ENCODE measurements at regions not wholly inside any gene's neighbourhood (a gene's known extent, or its start where the extent isn't known, plus 50 kb on each side); places are given as distances from the start of the nearest gene placed in this dataset.

DNA sequence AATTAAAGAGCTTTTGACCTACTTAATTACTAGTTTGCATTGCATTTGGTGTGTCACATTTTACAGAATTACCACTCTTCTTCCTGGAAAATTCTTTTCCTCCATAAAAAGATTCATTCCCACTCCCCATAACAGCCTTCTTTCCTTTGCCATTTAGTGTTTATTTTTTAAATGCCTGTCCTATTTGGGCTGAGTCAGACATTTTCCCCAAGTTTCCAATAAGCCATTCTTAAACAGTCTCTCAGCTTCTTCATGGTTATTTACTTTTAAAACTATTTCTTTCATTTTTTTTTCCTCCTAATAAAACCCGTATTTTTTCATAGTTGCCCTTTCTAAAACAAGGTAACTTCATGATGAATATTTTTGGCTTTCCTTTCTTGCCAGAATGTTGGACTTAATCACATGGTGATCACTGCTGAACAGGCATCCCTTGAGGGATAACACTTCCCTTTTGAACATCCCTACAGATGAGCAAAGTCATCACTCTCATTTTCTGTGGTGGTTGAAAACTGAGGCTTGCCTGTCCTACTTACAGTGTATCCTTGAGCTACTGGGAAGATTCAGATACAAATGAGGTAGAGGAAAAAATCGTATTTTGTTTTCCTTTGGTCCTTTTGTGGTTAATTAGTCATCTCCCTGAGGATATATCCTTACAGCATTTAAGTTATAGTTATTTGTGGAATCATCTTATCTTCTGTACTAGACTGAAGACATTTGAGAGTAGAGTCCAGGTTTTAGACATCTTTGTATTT lies 520.5 kb upstream of the NR3C2 start:
- no peaks in the 10 kb centered on the region for H3K4me1 ChIP-seq (ENCODE audit: control insufficient read depth in 1 of 2, insufficient read depth in 2 of 2, low read depth in 1 of 2, low read length in 1 of 2)
- H3K9ac ChIP-seq = no peak overlapping the region
- no peaks in the 10 kb centered on the region for H3K36me3 ChIP-seq (replicated peaks in 1 of 2; ENCODE audit: control insufficient read depth in 1 of 2, insufficient read depth in 2 of 2, low read length in 1 of 2)
- H3K9me3 ChIP-seq = no peaks in the 10 kb centered on the region
- no peaks in the 10 kb centered on the region for H3K27me3 ChIP-seq (ENCODE audit: insufficient read depth)
- ChIA-PET POLR2A (no interaction called here), CTCF (no interaction called here)
- H4K20me1 ChIP-seq (ENCODE audit: insufficient read depth) = no peaks in the 10 kb centered on the region
- 3% methylated on average over 2 of the region's 2 CpGs for WGBS (ENCODE audit: low lambda C conversion rate)
- no peak overlapping the region for H2AFZ ChIP-seq (ENCODE audit: low read depth)
- no peaks in the 10 kb centered on the region for H3K9me2 ChIP-seq
- H3K27ac ChIP-seq (ENCODE audit: low read depth in 2 of 2, low read length in 1 of 2) = no peak overlapping the region
- H3F3A ChIP-seq (replicated peaks; ENCODE audit: insufficient read depth) = no peaks in the 10 kb centered on the region
- H3K4me3 ChIP-seq (ENCODE audit: low read depth in 2 of 2, low read length in 1 of 2) = no peak overlapping the region
- DNase-seq = no peak
- H3K79me2 ChIP-seq (ENCODE audit: insufficient read depth) = no peaks in the 10 kb centered on the region
- no peak overlapping the region for H3K4me2 ChIP-seq
- no peak for TF ChIP-seq FOXJ3 (CRISPR knock-in tag; IDR thresholded peaks at IDR 0.05)
- TF ChIP-seq MXI1 (IDR thresholded peaks at IDR 0.05; ENCODE audit: low read depth, low read length) = no peak
- no peak for TF ChIP-seq GABPA (IDR thresholded peaks at IDR 0.05; ENCODE audit: low read depth)
- no peak for TF ChIP-seq RAD21 (IDR thresholded peaks at IDR 0.05; ENCODE audit: low read length)
- TF ChIP-seq TCF12 (IDR thresholded peaks at IDR 0.05) = no peak
- TF ChIP-seq GATA2 (CRISPR knock-in tag; IDR thresholded peaks at IDR 0.05) = no peak
- TF ChIP-seq ELF1 (IDR thresholded peaks at IDR 0.05) = no peak
- TF ChIP-seq RXRA (IDR thresholded peaks at IDR 0.05; ENCODE audit: borderline replicate concordance, low read depth) = no peak
- TF ChIP-seq POLR2AphosphoS5 (IDR thresholded peaks at IDR 0.05; ENCODE audit: low read depth, low read length) = no peak
- no peak for TF ChIP-seq NRF1 (IDR thresholded peaks at IDR 0.05; ENCODE audit: low read depth, low read length)
- TF ChIP-seq, protein P1, sequence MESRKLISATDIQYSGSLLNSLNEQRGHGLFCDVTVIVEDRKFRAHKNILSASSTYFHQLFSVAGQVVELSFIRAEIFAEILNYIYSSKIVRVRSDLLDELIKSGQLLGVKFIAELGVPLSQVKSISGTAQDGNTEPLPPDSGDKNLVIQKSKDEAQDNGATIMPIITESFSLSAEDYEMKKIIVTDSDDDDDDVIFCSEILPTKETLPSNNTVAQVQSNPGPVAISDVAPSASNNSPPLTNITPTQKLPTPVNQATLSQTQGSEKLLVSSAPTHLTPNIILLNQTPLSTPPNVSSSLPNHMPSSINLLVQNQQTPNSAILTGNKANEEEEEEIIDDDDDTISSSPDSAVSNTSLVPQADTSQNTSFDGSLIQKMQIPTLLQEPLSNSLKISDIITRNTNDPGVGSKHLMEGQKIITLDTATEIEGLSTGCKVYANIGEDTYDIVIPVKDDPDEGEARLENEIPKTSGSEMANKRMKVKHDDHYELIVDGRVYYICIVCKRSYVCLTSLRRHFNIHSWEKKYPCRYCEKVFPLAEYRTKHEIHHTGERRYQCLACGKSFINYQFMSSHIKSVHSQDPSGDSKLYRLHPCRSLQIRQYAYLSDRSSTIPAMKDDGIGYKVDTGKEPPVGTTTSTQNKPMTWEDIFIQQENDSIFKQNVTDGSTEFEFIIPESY (IDR thresholded peaks at IDR 0.05; ENCODE audit: borderline replicate concordance, low read depth) = no peak
- TF ChIP-seq, protein P2, sequence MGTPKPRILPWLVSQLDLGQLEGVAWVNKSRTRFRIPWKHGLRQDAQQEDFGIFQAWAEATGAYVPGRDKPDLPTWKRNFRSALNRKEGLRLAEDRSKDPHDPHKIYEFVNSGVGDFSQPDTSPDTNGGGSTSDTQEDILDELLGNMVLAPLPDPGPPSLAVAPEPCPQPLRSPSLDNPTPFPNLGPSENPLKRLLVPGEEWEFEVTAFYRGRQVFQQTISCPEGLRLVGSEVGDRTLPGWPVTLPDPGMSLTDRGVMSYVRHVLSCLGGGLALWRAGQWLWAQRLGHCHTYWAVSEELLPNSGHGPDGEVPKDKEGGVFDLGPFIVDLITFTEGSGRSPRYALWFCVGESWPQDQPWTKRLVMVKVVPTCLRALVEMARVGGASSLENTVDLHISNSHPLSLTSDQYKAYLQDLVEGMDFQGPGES (IDR thresholded peaks at IDR 0.05; ENCODE audit: low read depth, low read length) = no peak
- TF ChIP-seq NFIC (IDR thresholded peaks at IDR 0.05; ENCODE audit: borderline replicate concordance) = no peak

DNA sequence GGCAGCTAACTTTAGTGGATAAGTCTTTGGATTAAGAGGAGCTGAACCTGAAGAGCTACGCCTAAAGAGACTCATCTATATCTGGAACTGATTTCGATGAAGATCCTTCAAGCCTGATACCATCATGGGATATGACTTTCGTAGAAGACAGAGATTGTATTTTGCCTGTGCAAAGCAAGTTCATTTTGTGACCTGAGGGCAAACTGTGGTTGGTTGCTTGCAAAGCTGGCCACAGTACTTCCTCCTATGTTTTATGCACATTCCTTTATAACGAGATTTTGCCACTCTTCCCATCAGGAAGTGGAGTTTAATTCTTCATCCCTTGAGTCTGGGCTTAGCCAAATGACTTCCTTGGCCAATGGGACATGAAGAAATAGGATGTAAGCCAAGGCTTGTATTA lies 519.3 kb upstream of the NR3C2 start:
- 0% methylated on average over 3 of the region's 4 CpGs for WGBS (ENCODE audit: low lambda C conversion rate)

More for the DNA sequence above, 519.3 kb upstream of the NR3C2 start:
- no peak for DNase-seq
- CTCF ChIA-PET = no interaction called here
- no peak overlapping the region for H3K9ac ChIP-seq
- H2AFZ ChIP-seq (ENCODE audit: low read depth) = no peak overlapping the region
- no peaks in the 10 kb centered on the region for H3K9me3 ChIP-seq
- no peak overlapping the region for H3K27ac ChIP-seq (ENCODE audit: low read depth in 2 of 2, low read length in 1 of 2)
- no peak overlapping the region for H3K4me3 ChIP-seq (ENCODE audit: low read depth in 2 of 2, low read length in 1 of 2)
- H3K36me3 ChIP-seq (replicated peaks in 1 of 2; ENCODE audit: control insufficient read depth in 1 of 2, insufficient read depth in 2 of 2, low read length in 1 of 2) = no peaks in the 10 kb centered on the region
- H3F3A ChIP-seq (replicated peaks; ENCODE audit: insufficient read depth) = no peaks in the 10 kb centered on the region
- H3K9me2 ChIP-seq = no peaks in the 10 kb centered on the region
- H3K79me2 ChIP-seq (ENCODE audit: insufficient read depth) = no peaks in the 10 kb centered on the region
- H3K4me1 ChIP-seq (ENCODE audit: control insufficient read depth in 1 of 2, insufficient read depth in 2 of 2, low read depth in 1 of 2, low read length in 1 of 2) = no peaks in the 10 kb centered on the region
- H4K20me1 ChIP-seq (ENCODE audit: insufficient read depth) = no peaks in the 10 kb centered on the region
- H3K27me3 ChIP-seq (ENCODE audit: insufficient read depth) = no peaks in the 10 kb centered on the region
- POLR2A ChIA-PET = no interaction called here
- TF ChIP-seq, protein P3, sequence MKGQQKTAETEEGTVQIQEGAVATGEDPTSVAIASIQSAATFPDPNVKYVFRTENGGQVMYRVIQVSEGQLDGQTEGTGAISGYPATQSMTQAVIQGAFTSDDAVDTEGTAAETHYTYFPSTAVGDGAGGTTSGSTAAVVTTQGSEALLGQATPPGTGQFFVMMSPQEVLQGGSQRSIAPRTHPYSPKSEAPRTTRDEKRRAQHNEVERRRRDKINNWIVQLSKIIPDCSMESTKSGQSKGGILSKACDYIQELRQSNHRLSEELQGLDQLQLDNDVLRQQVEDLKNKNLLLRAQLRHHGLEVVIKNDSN (IDR thresholded peaks at IDR 0.05; ENCODE audit: borderline replicate concordance, low read depth) = no peak
- no peak for TF ChIP-seq RAD21 (IDR thresholded peaks at IDR 0.05; ENCODE audit: low read length)
- no peak for TF ChIP-seq FOXM1 (IDR thresholded peaks at IDR 0.05; ENCODE audit: low read depth)
- TF ChIP-seq JUND (IDR thresholded peaks at IDR 0.05) = no peak
- TF ChIP-seq GATA2 (CRISPR knock-in tag; IDR thresholded peaks at IDR 0.05) = no peak
- no peak for TF ChIP-seq EP300 (IDR thresholded peaks at IDR 0.05; ENCODE audit: borderline replicate concordance in 1 of 2, low read depth in 1 of 2, low read length in 1 of 2)
- H3K4me2 ChIP-seq = no peak overlapping the region

Measured in SK-N-SH (cell line).